Left renal pelvis (tissue), 4 donors: ENCODE measurements at regions not wholly inside any gene's neighbourhood (a gene's known extent, or its start where the extent isn't known, plus 50 kb on each side); places are given as distances from the start of the nearest gene placed in this dataset.
"Not testable (repeated sequence)": the region's sequence is repeated elsewhere in the genome, so short reads cannot be mapped to it uniquely, and the experiment has no call there.

ENCODE experiments used
- DNase-seq, 4 donors: peaks; one replicate each; pipeline ENCODE4 v3.0.0-alpha.2; 2013; ENCODE audit warnings: low read depth in 4 of 4, low spot score in 3 of 4

DNA sequence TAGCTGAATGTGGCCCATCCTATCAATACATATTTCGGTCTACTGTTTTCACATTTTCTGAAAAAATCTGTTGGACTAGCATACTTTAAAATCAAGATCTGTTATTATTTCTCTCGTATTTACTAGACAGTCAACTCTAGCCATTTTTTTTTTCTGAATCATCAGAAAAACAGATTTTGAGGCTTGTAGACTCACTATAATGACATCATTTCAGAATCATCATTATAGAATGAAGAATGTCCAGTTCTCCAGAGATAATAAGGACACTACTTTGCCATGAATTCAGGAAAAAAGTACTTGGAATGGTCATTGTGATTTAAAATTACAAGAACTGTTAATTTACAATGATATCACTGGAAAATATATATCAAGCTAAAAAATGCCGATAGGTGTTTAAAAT, 589.8 kb downstream of the KCNH5 start:
- DNase-seq: no peak

DNA sequence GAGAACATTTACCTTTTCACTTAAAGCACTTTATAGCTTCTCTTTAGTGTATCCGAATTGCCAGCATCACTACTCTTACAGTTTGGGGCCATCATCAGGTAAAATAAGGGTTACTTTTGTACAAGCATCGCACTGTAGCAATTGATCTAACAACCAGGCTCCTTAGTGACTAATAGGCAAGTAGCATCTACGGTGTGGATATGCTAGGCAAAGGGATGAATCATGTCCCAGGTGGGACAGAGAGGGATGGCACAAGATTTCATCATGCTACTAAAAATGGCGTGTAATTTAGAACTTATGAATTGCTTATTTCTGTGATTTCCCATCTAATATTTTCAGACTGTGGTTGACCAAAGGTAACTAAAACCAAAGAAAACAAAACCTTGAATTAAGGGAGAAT, 582.3 kb downstream of the KCNH5 start:
- no peak for DNase-seq

DNA sequence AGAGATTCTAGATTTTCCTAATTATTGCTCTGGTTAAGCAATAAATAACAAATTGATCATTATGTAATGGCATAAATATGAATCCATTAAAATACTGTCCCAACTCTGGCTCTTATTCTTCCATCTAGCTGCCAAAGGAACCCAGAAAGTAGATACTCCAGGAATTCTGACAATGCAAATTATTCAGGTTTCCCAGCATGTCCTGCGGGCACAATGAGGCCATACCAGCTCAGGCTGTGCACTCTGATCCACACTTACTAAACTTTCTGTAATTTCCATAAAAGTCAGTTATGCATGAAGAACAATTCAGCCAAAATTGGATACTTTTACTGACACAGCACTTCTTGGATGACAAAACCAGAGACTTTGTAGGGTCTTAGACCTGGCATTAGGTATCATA, 576.3 kb downstream of the KCNH5 start:
- no peak for DNase-seq

DNA sequence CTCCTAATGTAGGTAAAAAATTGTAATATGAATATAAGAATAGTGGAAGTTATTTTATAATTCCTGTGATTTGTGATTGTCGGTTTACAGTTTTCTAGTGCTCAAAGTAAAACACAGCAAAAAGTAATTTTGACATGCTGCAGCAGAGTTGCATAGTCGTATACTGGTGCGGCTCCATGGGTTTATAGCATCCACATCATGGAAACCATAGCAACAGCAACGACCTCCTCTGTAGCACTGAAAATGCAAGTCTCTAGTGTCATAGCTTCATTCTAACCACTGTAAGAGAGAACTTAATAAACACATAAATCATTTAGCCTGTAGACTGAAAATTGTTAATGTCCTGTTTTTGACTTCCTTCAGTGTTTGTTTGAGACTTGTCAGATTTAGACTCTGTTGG, 574.3 kb downstream of the KCNH5 start:
- DNase-seq: no peak

DNA sequence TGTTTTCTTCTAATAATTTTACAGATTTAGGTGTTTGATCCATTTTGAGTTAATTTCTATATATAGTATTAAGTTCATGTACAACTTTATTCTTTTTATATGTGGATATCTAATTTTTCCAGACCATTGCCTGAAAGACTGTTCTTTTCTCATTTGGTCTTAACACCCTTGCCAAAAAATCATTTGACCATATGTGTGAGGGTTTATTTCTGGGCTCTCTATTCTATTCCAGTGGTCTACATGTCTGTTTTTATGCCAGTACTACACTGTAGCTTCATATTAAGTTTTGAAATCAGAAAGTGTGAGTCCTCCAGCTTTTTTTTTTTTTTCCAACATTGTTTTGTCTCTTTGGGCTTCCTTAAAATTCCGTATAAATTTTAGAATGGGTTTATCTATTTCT, 554.1 kb downstream of the KCNH5 start:
- DNase-seq: no peak

DNA sequence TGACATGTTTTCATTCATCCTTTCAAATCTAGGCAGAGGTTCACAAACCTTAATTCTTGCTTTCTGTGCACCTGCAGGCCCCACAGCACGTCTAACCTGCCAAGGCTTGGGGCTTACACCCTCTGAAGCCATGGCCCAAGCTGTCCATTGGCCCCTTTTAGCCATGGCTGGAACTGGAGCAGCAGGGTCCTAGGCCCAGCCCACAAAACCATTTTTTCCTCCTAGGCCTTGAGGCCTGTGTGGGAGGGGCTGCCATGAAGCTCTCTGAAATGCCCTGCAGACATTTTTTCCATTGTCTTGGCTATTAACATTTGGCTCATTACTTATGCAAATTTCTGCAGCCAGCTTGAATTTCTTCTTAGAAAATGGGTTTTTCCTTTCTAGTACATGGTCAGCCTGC, 547.5 kb downstream of the KCNH5 start:
- DNase-seq: no peak

DNA sequence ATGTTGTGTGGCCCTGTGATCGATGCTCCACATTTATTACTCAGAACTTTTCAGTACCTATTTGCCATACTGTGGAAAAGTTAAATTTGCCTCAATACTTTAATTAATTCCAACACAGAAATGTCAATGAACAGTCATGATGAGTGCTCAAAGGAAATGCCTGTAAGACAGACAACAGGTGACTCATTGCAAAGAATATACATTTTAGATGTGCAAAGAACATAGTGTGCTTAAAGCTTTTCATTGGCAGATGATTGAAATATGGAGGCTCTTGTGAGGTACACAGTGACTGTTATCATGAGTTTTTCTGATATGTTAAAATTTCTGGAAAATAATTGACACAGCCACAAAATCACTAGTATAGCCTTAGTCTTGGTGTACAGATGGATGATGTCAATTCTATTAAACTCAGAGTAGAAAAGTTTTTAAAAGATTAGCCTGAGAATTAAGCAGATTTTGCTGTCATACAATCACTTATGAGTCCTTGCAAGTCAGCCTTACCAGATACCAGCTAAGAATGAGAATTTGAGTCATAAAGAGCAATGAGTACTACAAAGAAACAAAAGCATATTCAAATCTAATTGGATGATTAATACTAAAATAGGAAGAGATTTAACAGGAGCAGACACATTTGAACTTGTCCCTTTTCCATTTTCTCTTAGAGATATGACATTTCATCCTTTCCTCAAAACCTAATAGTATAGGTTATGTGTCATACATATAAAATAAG, 544.1 kb downstream of the KCNH5 start:
- DNase-seq: no peak

DNA sequence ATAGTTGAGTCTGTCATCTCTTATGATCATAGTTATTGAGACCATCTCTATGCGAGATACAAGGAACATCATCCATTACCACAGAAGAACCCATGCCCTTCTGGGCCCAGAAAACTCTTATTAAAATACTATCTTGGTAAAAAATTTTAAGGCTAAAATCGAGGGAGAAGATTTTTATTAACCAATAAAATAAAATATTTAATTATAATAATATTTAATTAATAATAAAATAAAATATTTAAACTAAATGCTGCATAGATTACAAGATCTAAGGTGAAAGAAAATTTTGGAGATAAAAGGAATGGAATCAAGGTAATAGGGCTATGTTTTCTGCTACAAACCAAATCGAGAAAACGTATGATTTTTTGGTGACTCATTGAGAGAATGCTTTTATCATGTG, 540.2 kb downstream of the KCNH5 start:
- no peak for DNase-seq

DNA sequence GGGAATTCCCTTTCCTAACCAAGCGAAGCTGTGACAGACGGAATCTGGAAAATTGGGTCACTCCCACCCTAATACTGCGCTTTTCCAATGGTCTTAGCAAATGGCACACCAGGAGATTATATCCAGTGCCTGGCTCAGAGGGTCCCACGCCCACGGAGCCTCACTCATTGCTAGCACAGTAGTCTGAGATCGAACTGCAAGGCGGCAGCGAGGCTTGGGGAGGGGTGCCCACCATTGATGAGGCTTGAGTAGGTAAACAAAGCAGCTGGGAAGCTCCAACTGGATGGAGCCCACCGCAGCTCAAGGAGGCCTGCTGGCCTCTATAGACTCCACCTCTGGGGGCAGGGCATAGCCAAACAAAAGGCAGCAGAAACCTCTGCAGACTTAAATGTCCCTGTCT, 523.9 kb downstream of the KCNH5 start:
- not testable (repeated sequence) for DNase-seq

DNA sequence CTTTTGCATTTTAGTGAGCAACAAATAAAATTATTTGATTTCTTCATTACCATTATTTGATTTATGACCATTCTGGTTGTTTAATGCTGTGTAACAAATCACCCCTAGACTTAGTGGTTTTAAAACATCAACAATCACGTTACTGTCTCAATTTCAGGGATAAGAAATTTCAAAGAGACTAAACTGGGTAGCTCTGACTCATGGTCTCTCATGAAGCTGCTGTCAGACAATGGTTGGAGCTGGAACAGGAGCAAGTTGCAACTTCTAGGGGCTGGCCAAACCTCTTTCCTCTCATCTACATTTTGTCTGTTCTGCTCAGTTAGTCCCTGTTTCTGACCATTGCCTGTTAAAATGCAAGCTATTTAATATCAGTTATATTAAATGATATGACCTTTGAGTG, 517.0 kb downstream of the KCNH5 start:
- DNase-seq: no peak

DNA sequence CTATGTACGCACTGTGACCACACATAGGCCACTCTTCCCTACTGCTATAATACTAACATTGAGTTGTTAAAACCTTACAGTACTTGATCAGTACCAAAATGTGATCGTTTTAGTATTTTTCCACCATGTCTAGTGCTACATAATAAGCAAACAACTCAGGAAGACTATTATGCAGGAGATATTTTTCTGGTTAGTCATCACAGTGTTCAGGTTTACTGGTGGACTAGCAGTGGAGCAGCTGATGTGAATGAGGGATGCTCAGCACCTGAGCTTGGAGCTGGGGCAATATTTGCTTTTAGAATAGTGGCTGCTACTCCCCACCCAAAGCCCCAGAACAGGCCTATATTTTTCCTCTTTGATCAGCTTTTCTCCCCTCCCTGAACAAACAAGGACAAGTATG, 513.1 kb downstream of the KCNH5 start:
- no peak for DNase-seq

DNA sequence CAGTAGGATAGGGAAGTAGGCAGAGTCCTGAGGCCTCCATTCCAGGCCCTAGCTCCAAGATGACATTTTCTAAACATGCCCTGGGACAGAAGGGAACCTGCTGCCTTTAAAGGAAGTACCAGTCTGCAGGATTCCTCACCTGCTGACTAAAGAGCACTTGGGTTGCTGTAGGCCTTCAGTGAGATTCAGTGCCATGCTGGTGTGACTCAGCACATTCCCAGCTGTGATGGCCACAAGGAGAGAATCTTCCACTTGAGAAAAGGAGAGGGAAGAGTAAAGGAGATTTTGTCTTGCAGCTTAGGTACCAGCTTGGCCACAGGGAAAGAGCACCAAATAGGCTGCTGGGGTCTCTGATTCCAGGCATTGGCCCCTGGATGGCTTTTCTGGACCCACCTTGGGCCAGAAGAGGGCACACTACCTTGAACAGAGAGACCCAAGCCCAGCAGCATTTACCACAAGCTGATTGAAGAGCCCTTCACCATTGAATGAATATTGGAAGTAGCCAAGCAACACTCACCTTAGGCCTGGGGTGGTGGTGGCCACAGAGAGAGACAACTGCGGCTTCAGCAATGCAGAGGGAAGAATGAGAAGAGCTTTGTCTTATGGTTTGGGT, 498.3 kb downstream of the KCNH5 start:
- no peak for DNase-seq

DNA sequence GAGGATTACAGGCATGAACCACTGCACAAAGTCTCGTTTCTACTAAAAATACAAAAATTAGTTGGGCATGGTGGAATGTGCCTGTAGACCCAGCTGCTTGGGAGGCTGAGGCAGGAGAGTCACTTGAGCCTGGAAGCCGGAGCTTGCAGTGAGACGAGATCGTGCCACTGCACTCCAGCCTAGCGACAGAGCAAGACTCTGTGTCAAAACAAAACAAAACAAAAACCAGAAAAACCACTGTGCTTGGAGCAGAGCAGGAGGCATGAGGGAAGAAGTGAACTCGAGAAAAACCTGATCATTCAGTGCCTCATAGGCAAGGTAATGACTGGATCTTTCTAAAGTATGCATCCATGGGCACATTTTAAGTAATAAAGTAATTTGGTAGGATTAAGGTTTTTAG, 487.8 kb downstream of the KCNH5 start:
- DNase-seq: no peak

DNA sequence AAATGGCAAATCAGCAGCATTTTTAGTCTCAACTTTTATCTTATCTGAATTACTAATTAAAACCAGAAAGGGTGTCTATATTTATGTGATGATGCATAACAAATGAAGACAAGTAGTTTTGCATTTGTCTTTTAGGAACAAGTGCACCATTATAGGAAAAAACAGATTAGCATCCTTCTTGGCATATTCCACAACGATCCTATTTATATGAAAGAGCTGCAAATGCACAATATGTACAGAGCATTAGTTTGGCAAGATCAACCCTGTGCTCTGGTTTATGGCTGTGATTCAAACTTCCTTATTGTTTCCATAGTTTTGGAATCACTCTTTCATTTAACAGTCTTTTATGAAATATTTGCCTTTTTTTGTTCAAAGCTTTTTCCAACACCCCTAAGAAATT, 486.8 kb downstream of the KCNH5 start:
- no peak for DNase-seq

DNA sequence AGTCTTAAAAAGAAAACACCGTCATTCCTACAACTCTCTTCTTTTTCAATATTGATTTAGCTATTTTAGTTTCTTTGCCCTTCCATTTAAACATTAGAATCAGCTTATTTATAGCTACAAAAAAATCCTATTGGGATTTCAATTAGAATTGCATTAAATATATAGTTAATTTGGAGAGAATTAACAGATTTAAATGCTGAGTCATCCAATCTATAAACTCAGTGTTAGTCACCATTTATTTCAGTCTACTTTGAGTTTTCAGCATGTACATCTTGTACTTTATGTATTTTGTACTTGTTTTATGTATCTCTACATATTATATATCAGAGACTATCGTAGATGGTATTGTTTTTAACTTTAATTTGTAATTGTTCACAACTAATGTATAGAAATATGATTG, 460.0 kb downstream of the KCNH5 start:
- no peak for DNase-seq

DNA sequence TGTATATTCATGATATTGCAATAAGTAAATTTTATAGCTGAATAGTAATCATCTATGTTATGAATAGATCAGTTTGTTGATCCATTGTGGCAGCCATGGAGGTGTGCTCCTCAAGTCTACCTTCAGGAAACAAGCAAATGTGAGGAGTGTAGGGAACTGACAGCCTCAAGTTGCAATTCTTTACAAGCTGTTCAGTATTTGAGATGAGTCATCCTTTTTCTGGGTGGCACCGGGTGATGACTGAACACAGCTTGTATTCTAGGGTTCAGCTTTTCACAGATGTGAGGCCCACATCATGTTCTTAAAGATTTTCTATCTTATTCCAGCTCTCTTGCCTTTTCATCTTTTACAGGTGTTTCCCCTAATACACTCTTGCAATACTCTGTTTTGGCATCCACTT, 452.4 kb downstream of the KCNH5 start:
- no peak for DNase-seq

DNA sequence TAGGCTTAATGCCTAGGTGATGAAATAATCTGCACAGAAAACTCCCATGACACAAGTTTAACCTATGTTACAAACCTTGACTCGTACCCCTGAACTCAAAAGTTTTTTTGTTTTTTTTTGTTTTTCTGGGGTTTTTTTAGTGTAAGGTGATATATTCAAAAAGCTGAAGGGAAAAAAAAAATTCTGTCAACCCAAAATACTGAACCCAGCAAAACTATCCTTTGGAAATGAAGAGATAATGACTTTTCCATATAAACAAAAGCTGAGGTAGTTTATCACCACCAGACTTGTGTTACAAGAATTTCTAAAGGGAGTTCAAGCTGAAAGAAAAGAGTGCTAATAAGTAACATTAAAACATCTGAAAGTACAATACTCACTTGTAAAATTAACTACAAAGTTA, 448.1 kb downstream of the KCNH5 start:
- DNase-seq: no peak

DNA sequence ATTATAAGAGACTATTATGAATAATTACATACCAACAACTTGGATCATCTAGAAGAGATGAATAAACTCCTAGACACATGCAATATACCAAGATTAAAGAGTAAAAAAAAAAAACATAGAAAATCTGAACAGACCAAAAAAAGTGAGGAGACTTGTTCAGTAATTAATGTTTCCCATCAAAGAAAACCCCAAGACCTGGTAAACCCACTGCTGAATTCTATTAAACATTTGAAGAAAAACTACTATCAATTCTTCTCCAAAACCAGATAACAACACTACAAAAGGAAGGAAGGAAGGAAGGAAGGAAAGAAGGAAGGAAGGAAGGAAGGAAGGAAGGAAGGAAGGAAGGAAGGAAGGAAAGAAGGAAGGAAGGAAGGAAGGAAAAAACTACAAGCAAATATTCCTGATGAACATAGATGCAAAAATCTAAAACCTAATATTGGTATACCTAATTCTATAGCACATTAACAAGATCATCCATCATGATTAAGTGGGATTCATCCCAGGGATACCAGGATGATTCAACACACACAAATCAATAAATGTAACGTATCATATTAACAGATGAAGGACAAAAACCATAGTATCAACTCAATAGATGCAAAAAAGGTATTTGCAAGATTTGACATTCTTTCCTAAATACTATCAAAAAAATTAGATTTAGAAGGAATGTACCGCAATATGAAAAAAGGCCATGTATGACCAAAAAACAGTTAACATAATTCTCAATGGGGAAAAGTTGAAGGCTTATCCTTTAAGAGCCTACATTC, 445.5 kb downstream of the KCNH5 start:
- no peak for DNase-seq

DNA sequence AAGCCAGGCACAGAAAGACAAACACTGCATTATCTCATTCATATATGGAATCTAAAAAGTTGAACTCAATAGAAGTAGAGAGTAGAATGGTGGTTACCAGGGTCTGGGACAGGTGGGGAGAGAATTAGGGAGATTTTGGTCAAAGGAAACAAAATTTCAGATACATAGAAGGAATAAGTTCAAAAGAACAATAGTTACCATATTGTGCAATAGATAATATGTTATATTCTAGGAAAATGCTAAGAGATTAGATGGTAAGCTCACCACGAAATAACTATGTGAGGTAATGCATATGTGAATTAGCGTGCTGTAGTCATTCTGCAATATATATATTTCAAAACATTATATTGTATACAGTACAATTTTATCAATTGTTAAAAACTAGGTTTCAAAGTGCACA, 442.5 kb downstream of the KCNH5 start:
- no peak for DNase-seq

DNA sequence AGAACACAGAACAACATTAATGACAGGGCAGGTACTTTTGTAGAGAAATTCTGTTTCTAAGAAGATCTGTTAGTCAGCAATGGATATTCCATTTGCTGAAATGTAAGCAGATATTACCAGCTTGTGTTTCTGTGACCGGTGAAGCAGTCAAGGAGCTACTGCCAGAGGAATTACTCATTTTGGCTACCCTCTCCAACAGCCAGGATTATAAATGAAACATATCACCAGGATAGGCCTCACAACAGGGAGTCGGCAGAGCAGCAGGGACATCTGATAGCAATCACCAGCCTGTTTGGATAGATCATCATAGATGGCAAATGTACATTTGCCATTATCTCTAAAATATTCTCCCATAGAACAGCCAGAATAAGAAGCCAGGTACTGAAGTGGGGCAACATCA, 440.7 kb downstream of the KCNH5 start:
- no peak for DNase-seq

DNA sequence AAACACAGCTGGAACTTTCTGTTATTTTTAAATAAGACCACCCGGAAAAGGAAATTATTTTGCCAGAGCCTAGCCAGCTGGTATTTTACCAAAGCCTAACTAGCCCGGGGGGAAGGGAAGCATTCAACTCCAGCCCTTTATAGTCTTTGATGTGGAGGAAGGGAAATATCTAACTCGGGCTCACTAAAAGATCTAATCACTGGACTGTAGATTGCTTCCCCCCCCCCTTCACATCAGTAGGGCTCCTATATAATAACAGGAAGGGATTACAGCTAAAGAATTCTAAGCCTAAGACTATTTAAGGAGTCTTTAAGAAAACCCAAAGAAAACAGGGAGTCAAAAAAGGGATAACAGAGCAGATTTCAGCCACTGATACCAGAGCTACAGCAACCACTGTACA, 431.1 kb downstream of the KCNH5 start:
- DNase-seq: no peak

DNA sequence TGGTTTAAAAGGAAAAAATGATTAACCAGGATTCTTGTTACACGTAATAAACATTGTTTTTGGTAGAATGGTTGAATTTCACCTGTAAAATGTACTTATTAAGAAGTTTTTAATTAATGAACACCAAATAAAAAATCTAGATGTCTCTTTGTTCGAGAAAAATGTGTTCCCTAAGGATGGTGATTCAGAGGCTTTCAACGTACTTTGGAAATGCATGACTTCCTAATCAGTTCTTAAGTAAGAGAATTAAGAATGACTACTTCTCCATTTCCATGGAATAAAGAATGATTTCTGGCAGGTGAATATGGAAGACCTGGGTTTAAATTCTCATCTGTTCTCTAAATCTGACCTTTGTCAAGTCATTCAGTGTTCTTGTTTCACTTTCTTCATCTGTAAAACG, 428.6 kb downstream of the KCNH5 start:
- no peak for DNase-seq
